ENCODE measurements at regions not wholly inside any gene's neighbourhood (a gene's known extent, or its start where the extent isn't known, plus 50 kb on each side); places are given as distances from the start of the nearest gene placed in this dataset.
"Not testable (repeated sequence)": the region's sequence is repeated elsewhere in the genome, so short reads cannot be mapped to it uniquely, and the experiment has no call there.

- TF ChIP-seq POLR2AphosphoS5 (IDR thresholded peaks at IDR 0.05; ENCODE audit: low read depth, low read length); CREB1 (IDR thresholded peaks at IDR 0.05); POLR2A (IDR thresholded peaks at IDR 0.05; ENCODE audit: control extremely low read depth in 1 of 2, low read depth in 2 of 2, low read length in 2 of 2); CTCF (IDR thresholded peaks at IDR 0.05; ENCODE audit: control extremely low read depth in 1 of 3, insufficient read depth in 1 of 3, low read depth in 1 of 3, low read length in 3 of 3); RAD21 (IDR thresholded peaks at IDR 0.05 in 1 of 2, conservative IDR thresholded peaks at IDR 0.05 in 1 of 2; ENCODE audit: low read depth in 2 of 2, low read length in 2 of 2): not testable (repeated sequence)
Observed at GRCh38 chr1:149644818-149645217, 61.2 kb downstream of the PPIAL4C start.
